Liver (tissue), 3 donors: ENCODE measurements at regions not wholly inside any gene's neighbourhood (a gene's known extent, or its start where the extent isn't known, plus 50 kb on each side); places are given as distances from the start of the nearest gene placed in this dataset.

Experiments
- CTCF ChIP-seq: fragments of 150-350 bp; IDR thresholded peaks from 2 replicates; pipeline ENCODE4 v1.5.1; 2017; ENCODE audit warnings: improper control_type of control experiment, low read depth, low read length; ENCODE audit not compliant: missing input control
- EGR1 ChIP-seq, 2 donors: IDR thresholded peaks; 2 replicates each; pipeline ENCODE4 v1.6.1; 2016 to 2018; ENCODE audit warnings: antibody characterized with exemption in 2 of 2, low read depth in 2 of 2
- HNF4A ChIP-seq, 2 donors: conservative IDR thresholded peaks; 2 replicates each; pipeline ENCODE4 v1.6.1; 2016; ENCODE audit warnings: antibody characterized with exemption in 2 of 2, mild to moderate bottlenecking in 2 of 2
- MAX ChIP-seq: IDR thresholded peaks from 2 replicates; pipeline ENCODE4 v1.6.1; 2016; ENCODE audit warnings: antibody characterized with exemption
- NR2F2 ChIP-seq: IDR thresholded peaks from 2 replicates; pipeline ENCODE4 v1.6.1; 2016; ENCODE audit warnings: antibody characterized with exemption
- RXRA ChIP-seq, 2 donors: IDR thresholded peaks; 2 replicates each; pipeline ENCODE4 v1.6.1; 2017 to 2018; ENCODE audit warnings: antibody characterized with exemption in 2 of 2, mild to moderate bottlenecking in 1 of 2
- SP1 ChIP-seq: IDR thresholded peaks from 2 replicates; pipeline ENCODE4 v1.6.1; 2018; ENCODE audit warnings: antibody characterized with exemption, mild to moderate bottlenecking
- donor health status: healthy.
- donor health status: healthy.

- no peak for TF ChIP-seq CTCF
- TF ChIP-seq MAX = no peak
- no peak for TF ChIP-seq EGR1 (IDR thresholded peaks at IDR 0.05; ENCODE audit: low read depth in 2 of 2)
- TF ChIP-seq RXRA (IDR thresholded peaks at IDR 0.05) = no peak
- TF ChIP-seq SP1 = no peak
- TF ChIP-seq NR2F2 = no peak
- no peak for TF ChIP-seq HNF4A (conservative IDR thresholded peaks at IDR 0.05)
Measured at GRCh38 chr4:17045866-17046265, 147.4 kb upstream of the LDB2 start.
